GM19372 (cell line): ENCODE measurements at regions not wholly inside any gene's neighbourhood (a gene's known extent, or its start where the extent isn't known, plus 50 kb on each side); places are given as distances from the start of the nearest gene placed in this dataset.
"Not testable (repeated sequence)": the region's sequence is repeated elsewhere in the genome, so short reads cannot be mapped to it uniquely, and the experiment has no call there.

Experiments used
- ATAC-seq: cut with Tn5 transposase; IDR thresholded peaks from one replicate; pipeline ENCODE4 v1.9.1; 2021; ENCODE audit warnings: mild to moderate bottlenecking, low read depth, moderate library complexity; ENCODE audit not compliant: unreplicated experiment

- ATAC-seq, result no peak
Measured at GRCh38 chr9:78892769-78893168, 595.8 kb downstream of the PSAT1 start.

GRCh38 chr9:78893774-78894401, 597.0 kb downstream of the PSAT1 start:
- no peak for ATAC-seq

DNA sequence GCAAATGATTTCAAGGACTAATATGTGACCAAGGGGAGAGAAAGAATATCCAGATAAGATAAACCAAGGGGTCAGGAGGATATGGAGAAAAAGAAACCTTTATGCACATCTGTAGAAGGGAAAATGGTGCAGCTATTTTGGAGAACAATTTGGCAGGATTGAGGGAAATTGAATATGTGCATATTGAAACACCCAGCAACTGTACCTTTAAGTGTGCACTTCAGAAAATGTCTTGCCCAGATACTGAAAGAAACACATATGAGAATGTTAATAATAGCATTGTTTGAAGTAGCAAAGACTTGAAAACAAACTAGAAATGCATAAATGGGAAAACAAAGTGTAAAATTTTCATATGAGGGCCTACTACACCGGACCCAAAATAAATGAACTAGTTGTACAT, 599.6 kb downstream of the PSAT1 start:
- ATAC-seq, result no peak

GRCh38 chr9:78898234-78898633, 601.3 kb downstream of the PSAT1 start:
- no peak for ATAC-seq

- no peak for ATAC-seq
Measured at GRCh38 chr9:78899006-78899405, 602.1 kb downstream of the PSAT1 start.

GRCh38 chr9:78900500-78900899, 603.6 kb downstream of the PSAT1 start:
- no peak for ATAC-seq

- ATAC-seq, result no peak
Measured at GRCh38 chr9:78902051-78902450, 605.1 kb downstream of the PSAT1 start.

- ATAC-seq, result no peak
Measured at GRCh38 chr9:78903581-78903980, 606.7 kb downstream of the PSAT1 start.

DNA sequence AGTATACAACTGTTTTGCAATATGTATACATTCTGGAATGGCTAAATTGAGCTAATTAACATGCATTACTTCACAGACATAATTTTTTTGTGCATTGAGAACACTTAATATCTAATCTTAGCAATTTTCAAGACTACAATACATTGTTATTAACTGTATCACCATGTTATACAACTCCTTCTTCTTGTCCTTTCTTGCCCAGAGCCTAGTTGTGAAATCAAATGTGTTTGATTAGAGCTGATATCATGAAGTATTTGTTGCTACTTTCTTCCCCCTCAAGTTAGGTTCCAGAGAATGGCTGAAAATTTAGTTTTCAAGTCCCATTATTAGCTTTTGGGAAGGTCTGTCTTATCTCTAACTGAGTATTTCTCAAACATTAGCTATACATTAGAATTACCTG, 607.8 kb downstream of the PSAT1 start:
- ATAC-seq, result no peak

- no peak for ATAC-seq
Measured at GRCh38 chr9:78905387-78905786, 608.5 kb downstream of the PSAT1 start.

DNA sequence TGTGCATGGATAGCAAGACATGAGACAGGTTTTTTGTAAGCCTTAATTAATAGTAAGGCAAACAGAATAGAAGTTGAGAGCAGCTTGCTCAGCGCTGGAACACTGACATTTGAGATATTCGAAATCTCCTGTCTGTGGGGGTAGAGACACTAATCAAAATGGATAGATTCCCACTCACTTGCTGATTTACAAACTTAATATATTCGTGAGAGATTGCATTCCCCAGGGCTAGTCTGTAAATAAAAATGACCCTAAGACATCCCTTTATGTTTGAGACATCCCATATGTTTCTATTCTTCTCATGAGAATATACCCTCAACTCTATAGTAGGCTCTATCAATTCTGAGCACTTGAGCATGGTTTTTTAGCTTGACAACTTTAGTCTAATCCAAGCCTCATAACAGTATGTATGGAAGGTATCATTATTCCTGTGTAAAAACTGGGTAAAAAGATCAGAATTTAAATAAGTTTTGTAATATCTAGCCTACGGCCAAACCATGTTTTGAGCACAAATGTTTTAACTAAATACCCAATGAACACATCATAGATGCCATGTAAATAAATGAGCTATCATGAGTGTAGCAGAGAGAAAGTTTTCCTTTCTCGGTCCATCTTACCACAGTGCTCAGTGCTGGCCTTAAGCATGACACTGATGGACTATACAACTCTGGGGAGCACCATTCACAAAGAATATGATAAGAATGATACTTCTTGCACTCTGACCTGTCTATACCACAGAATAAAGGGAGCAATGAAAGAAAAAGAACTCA, 609.2 kb downstream of the PSAT1 start:
- no peak for ATAC-seq

GRCh38 chr9:78909566-78909965, 612.6 kb downstream of the PSAT1 start:
- ATAC-seq, result no peak

- not testable (repeated sequence) for ATAC-seq
Measured at GRCh38 chr9:78916884-78917283, 620.0 kb downstream of the PSAT1 start.

DNA sequence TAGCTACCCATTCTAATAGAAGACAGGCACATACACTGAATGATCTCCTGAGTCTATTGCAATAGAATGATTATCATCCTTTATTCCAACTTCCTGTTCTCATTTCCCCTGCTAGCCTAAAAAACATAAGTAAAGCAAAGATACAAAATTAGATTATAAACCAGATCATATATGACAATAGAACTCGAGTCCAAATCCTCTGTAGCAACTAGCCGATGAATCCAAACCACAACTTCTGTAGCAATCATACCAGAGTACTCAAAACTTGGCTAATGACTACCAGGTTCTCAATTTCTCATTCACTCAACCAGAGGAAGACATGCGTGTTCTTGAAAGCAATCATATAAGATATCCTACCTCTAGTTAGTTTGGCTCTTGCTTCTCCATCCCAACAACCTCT, 622.1 kb downstream of the PSAT1 start:
- no peak for ATAC-seq

GRCh38 chr9:78919701-78920100, 622.8 kb downstream of the PSAT1 start:
- ATAC-seq, result no peak

DNA sequence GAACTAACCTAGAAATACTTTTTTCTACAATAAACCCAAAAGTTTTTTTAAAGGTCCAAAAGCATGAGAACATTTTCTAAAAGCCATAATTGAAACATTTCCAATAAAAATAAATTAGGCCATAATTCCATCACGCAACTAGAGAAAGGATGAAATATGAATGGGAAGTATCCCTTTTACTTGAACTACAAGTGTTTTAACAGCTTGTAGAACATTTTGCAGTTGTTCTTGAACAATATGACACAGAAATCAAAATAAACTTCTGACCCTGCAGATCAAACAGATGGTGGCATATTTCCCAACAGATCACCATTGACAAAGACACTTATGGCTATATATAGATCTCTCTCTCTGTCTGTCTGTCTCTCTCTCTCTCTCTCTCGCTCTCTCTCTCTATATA, 624.4 kb downstream of the PSAT1 start:
- ATAC-seq, result no peak

DNA sequence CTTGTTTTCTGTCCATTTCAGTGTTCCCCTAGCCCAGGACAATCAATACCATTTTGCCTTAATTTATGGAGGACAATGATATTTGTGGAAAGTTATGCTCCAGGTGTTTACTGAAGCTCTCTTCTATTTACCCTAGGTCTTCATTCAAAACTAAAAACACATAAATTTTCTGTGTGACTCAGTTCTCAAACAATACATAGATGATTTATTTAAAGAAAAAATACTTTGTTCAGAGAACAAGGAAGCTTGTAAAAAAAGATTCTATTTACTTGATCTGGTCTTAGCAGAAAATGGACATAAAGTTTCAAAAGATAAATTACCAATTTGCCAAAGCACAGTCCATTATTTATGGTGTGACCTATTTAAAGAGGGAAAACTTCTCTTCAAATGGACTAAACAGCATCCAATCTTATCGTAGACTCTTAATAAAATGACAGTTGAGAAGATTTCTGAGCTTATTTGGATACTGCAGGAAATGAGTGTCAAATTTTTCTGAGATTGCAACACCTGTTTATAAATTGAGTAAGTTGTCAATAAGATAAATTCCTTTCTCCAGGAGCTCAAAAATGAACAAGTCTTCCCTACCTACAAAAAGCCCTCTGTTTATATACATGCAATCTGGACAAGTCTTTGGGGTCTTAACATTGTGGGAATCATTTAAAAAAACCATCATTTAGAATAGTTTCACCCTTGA, 627.2 kb downstream of the PSAT1 start:
- ATAC-seq, result no peak

GRCh38 chr9:78927099-78927940, 630.4 kb downstream of the PSAT1 start:
- no peak for ATAC-seq

GRCh38 chr9:78928625-78929405, 631.9 kb downstream of the PSAT1 start:
- ATAC-seq, result no peak

DNA sequence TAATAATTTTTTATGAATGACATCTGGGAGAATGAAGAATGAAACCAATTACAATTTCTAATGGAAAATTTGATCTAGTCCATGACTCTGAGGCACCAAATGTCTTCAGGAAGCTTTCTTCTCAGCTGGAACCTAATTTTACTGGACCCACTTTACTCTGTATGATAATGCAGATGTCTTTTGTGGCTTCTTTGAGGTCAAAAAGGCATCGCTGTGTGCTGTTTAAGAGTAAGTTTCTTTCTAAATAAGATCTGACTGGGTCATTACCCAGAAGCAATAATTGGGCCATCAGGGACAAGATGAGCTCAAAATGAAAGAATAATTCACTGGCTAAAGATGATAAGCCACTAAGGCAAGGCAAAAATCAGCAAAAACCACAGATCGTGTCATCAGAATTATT, 633.4 kb downstream of the PSAT1 start:
- ATAC-seq, result no peak
